Pons (tissue), 1 donor: ENCODE measurements at regions not wholly inside any gene's neighbourhood (a gene's known extent, or its start where the extent isn't known, plus 50 kb on each side); places are given as distances from the start of the nearest gene placed in this dataset.

Source experiments
- DNase-seq: peaks from one replicate; pipeline ENCODE4 v3.0.0-alpha.2; 2016; ENCODE audit warnings: low spot score

DNA sequence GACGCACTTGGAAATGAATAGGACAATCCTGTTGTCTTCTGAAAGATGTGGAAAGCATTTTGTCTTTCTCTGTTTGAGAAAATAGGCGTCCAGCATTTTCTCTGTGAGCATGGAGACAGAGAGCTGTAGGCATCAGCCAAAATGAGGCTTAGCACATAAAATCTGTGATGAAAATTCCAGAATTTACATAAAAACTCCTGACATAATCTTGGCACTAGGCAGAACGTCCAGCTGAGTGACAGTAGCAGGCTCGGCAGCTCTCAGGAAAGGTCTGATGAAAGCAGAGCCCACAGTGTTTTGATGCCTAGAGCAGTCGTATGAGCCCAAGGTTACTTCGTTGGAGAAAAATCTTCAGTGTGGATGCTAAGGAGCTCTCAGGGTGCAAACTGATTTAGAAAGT is 543.3 kb upstream of the MAP3K7 start:
- no peak for DNase-seq

DNA sequence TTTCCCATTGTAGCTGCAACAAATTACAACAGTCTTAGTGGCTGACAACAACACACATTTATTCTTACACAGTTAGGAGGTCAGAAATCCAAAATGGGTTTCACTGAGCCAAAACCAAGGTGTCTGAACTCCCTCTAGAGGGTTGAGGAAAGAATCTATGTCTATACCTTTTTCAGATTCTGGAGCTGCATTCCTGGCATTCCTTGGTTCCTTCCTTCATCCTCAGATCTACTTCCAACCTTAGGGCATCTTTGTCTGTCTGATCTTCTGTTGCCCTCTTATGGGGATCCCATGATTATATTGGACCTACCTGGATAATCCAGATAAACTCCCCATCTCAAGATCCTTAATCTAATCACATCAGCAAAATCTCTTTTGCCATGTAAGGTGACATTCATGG is 540.9 kb upstream of the MAP3K7 start:
- no peak for DNase-seq

DNA sequence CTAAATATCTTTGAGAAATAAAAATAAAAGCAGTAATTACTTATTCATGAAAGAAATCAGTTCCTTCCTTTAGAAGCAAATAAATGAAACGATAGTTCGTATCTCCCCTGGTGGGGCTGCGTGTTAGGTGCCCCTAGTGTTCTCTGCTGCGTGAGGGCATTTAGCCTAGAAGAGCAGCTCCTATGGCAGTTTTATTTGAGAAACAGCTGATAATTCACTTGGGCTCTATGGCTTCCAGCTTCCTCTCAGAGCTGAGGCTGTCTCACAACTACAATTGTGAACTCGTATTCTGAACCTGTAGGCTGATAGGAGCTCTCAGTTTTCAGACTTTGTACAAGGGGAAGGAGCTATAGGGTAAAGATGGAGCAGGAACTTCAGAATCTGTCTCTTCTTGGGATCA is 540.0 kb upstream of the MAP3K7 start:
- DNase-seq = no peak

DNA sequence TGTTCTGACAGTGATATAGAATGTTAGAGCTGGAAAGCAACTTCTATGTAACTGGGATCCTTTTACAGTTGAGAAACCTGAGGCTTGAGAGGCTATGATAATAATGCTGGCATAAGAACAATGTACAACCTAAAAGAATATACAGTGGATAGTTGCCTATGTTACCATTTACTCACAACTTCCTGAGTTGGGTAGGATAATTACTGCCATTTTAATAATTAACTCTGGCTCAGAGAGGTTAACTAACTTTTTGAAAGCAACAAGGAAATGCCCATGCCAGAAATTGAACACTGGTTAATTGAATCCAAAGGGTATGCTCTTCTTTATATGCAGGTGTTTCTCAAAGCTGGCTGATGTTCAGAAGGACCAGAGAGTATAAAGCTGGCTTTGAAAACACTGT is 530.7 kb upstream of the MAP3K7 start:
- DNase-seq = no peak

GRCh38 chr6:91114123-91114708 is 527.3 kb upstream of the MAP3K7 start:
- DNase-seq = no peak

GRCh38 chr6:91106083-91106482 is 519.2 kb upstream of the MAP3K7 start:
- DNase-seq = no peak

GRCh38 chr6:91105532-91105931 is 518.7 kb upstream of the MAP3K7 start:
- DNase-seq = no peak

GRCh38 chr6:91099479-91099878 is 512.6 kb upstream of the MAP3K7 start:
- DNase-seq = no peak

DNA sequence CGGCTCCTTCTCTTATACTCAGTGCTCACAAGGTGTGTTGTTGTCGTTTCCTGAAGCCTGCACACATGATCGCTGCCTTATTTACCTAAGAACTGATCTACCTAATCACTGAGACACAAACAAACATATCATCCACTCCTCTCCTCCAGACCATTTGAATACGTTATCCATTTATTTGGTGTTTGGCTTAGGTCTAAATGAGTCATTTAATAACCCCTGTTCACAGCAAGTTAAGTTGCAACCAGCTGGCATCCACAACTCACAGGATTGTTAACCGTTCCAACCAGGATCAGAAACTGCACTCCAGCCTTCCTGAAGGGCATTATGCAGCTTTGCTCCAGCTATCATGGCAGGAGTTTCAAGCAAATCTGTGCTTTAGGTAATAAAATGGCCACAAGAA is 511.1 kb upstream of the MAP3K7 start:
- no peak for DNase-seq

- peak; percentile 67 for DNase-seq
Observed at GRCh38 chr6:91097364-91097763, 510.5 kb upstream of the MAP3K7 start.

GRCh38 chr6:91094806-91095475 is 508.1 kb upstream of the MAP3K7 start:
- no peak for DNase-seq

DNA sequence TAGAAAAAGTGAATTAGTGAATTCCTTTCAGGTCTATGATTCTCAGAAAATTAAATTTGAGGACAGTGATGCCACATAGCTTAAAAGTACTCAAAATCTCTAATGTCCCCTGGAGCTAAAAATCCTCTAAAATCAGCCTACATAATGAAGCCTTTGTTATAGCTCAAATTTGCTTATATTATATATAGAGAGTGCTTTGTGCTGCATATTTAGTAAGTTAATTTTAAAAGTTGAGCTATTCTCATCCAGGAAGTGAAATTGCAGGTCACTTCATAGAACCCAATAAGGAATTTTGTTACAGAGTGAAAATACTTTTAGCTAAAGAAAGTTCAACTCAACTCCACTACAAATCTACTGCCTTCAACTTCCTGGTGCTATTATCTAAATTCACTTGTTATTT is 507.5 kb upstream of the MAP3K7 start:
- DNase-seq = no peak

- no peak for DNase-seq
Observed at GRCh38 chr6:91088976-91089375, 502.1 kb upstream of the MAP3K7 start.

GRCh38 chr6:91088515-91088914 is 501.6 kb upstream of the MAP3K7 start:
- no peak for DNase-seq

GRCh38 chr6:91087908-91088307 is 501.0 kb upstream of the MAP3K7 start:
- no peak for DNase-seq

DNA sequence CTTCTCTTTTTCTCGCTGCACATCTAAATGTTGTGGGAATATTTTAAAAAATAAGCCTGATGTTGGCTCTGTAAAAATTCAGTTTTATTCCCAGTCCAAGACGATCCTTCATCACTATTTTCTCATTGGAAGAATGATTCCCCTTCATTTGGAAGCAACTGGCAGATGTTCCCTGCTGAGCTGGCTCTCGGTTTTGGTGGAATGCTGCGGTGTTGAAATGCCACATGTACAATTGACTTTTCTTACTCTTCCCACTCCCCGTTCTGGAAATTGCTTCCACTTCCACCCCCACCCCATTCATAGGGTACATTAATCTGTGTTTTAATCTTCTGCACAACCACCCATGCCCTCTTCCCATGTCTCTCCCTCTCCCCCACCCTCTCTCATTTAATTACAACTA is 496.3 kb upstream of the MAP3K7 start:
- no peak for DNase-seq

GRCh38 chr6:91082311-91082832 is 495.5 kb upstream of the MAP3K7 start:
- DNase-seq = no peak

DNA sequence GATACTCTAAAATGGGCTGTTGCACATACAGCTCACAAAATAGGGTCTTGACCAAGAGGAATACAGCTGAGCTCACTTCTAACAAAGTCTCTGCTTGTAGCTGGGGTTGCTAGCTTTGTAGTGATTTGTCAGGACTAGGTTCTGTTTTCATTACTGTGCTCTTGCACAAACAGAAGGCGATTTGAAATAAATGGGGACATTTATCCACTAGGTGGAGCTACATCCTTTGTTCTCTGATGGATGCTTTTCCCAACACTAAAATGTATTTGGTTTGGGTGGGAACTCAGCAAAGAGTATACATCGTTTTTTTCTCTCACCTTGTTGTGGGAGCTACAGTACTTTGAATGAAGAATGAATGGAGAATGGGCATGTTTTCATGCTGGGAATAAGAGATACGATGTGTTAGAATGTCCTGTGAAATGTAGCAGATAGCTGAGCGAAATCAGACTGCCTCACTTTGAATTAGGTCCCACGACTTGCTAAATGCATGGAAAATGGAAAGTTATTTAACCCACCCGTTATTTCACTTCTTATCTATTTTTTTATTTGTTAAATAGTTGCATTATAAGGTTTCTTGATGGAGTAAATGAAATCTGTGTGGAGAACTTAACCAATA is 494.7 kb upstream of the MAP3K7 start:
- peak; percentile 77 for DNase-seq

DNA sequence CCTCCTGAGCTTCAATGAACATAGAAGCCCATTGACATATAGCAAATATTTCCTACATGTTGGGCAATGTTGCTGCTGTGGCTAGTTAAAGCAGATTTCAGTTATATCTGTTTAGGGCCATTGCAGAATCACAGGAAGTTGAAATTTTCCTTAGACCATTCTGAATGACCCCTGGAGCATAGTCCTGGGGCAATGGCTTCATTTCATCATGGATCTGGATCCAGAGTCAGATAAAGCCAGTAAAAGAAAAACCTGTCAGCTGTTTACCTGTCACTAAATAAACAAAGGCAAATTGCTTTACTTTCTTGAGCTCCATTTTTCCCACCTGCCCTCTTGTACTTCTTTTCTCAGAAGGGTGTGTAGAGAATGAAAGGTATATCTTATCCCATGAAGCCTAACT is 494.0 kb upstream of the MAP3K7 start:
- no peak for DNase-seq

DNA sequence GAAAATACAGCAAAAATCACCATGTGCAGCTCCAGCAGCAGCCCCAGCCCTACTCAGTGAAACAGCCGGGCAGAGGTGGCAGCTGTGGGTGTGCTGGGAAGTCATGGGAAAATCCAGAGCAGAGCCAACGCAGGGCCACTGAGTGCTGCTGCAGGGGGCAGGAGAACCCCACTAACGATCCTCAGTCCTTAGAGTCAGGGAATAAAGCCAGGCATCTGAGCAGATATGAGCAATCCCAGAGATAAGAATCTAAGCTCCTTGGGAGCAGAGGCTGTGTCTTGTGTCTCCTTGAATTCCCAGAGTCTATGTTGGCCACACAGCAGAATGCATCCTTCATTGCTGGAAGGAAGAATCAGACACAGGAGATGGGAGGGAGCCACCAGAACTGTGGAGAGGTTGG is 493.1 kb upstream of the MAP3K7 start:
- no peak for DNase-seq

DNA sequence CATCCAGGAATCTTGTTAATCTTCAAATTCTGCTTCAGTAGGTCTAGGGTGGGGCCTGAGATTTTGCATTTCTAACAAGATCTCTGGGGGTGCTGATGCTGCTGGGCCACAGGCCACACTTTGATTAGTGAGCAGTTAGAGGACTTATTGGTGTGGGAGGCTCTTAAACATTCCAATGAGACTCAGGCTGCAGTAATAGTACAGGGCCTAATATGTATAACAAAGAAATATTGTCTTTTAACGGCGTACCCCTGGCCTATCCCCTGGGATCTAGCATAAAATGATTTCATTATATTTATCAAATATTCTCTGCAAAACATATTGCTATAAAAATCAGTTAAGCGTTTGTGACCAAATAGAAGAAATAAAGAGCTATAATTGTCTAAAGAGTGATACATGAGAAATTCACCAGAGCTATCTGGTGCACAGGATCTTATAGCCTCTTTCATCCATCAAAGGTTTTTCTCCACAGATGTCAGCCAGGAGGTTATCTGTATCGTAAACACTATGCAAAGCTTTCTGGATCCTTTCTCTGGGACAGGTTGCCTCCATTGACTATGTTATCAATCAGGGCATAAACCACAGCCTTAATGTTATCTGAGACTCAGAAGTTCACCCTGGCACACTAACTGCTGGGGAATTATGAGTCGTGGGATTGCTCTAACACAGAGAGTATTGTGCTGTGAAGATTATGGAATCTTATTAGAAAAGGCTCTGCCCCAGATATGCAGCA is 488.5 kb upstream of the MAP3K7 start:
- no peak for DNase-seq

DNA sequence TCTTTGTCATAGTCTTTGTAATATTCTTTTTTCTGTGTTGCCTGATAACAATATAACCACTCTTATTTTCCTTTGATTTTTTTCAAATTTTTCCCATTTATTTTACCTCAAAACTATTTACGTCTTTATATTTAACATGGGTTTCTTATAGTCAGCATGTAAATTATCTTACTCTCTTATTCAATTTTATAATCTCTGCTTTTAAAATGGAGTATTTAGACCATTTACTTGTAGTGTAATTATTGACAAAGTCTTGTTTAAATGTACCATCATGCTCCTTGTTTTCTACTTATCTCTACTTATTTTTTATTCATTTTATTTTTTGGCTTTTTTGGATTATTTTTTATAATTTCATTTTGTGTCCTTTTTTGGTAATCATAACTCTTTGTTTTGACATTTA is 476.5 kb upstream of the MAP3K7 start:
- DNase-seq = no peak

DNA sequence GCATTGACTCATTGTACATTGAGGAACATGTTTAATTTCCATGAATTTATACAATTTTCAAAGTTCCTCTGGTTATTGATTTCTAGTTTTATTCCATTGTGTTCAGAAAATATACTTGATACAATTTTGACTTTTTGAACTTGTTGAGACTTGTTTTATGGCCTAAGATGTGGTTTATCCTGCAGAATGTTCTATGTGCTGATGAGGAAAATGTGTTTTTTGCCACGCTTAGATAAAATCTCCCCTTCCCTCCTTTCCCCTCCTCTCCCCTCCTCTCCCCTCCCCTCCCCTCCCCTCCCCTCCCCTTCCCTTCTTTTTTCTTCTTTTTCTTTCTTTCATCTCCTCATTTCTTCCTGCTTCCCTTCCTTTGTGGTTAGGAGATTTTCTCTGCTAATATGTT is 470.8 kb upstream of the MAP3K7 start:
- DNase-seq = no peak
